ENCODE measurements at regions not wholly inside any gene's neighbourhood (a gene's known extent, or its start where the extent isn't known, plus 50 kb on each side); places are given as distances from the start of the nearest gene placed in this dataset.

DNA sequence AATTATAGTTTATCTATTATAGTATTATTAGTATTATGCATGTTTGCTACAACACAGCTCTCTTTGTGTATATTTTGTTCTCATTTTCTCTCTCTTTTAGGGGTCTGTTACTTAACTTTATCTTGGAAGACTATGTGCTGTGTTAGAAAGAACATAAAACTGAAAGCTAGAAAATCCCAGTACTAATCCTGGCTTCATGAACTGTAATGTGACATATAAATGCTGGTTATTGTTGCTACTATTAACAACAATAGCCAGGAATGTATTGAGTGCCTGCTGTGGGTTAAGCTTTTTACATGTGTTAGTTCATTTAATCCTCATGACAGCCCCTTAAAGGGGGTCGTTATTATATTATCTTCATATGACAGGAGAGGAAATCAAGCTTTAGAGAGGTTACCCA, 170.0 kb upstream of the DTNBP1 start:
- Histone ChIP-seq H3K4me1 (ENCODE audit: control insufficient read depth, insufficient read depth, low read length) (no peaks in the 10 kb centered on the region), H3K4me3 (ENCODE audit: low read depth, low read length) (no peak overlapping the region), H3K9me3 (ENCODE audit: control insufficient read depth, insufficient read depth, low read depth, low read length) (no peaks in the 10 kb centered on the region), H3K27ac (ENCODE audit: extremely low read depth, low read depth, low read length) (no peak overlapping the region), H3K36me3 (ENCODE audit: control insufficient read depth in 2 of 2, insufficient read depth in 1 of 2, low read length in 2 of 2) (no peaks in the 10 kb centered on the region)
- TF ChIP-seq ZNF132 (tag by site-specific recombination; IDR thresholded peaks at IDR 0.05; ENCODE audit: borderline replicate concordance) (no peak), ZNF76 (tag by site-specific recombination; IDR thresholded peaks at IDR 0.05; ENCODE audit: borderline replicate concordance, low read depth) (no peak), ZNF521 (tag by site-specific recombination; IDR thresholded peaks at IDR 0.05) (no peak)
- TF ChIP-seq, protein P1, sequence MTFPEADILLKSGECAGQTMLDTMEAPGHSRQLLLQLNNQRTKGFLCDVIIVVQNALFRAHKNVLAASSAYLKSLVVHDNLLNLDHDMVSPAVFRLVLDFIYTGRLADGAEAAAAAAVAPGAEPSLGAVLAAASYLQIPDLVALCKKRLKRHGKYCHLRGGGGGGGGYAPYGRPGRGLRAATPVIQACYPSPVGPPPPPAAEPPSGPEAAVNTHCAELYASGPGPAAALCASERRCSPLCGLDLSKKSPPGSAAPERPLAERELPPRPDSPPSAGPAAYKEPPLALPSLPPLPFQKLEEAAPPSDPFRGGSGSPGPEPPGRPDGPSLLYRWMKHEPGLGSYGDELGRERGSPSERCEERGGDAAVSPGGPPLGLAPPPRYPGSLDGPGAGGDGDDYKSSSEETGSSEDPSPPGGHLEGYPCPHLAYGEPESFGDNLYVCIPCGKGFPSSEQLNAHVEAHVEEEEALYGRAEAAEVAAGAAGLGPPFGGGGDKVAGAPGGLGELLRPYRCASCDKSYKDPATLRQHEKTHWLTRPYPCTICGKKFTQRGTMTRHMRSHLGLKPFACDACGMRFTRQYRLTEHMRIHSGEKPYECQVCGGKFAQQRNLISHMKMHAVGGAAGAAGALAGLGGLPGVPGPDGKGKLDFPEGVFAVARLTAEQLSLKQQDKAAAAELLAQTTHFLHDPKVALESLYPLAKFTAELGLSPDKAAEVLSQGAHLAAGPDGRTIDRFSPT (tag by site-specific recombination; IDR thresholded peaks at IDR 0.05) = no peak
- CTCF ChIA-PET = interaction anchor here (0.7 to 1.7 kb wide), 4 partner anchors 141 to 355 kb away, joined by 4 to 5 read pairs (median 4); partner anchors contain the start of gene MYLIP
- POLR2A ChIA-PET = no interaction called here

DNA sequence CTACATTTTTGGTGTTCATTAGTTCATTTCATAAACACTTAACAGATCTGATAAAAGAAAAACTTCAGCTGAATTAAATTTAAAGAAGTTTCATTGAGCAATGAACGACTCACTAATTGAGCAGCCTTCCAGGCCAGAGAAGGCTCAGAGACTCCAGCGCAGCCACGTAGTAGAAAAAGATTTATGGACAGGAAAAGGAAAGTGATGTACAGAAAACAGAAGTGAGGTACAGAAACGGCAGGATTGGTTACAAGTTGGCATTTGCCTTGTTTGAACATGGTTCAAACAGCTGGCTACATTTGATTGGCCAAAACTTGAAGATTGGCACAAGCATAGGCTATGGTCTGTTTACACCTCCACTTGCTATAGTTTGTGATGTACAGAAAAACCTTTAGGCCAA, 166.3 kb upstream of the DTNBP1 start:
- TF ChIP-seq SETDB1 (IDR thresholded peaks at IDR 0.05; ENCODE audit: insufficient read length, low read length) = no peak
- no peak for TF ChIP-seq ZNF76 (tag by site-specific recombination; IDR thresholded peaks at IDR 0.05; ENCODE audit: borderline replicate concordance, low read depth)
- no peak for TF ChIP-seq ZNF211 (tag by site-specific recombination; IDR thresholded peaks at IDR 0.05; ENCODE audit: low read depth)
- no peak for TF ChIP-seq ZNF777 (tag by site-specific recombination; IDR thresholded peaks at IDR 0.05; ENCODE audit: borderline replicate concordance)
- no peak for TF ChIP-seq ZNF654 (tag by site-specific recombination; IDR thresholded peaks at IDR 0.05; ENCODE audit: low read depth)
- Histone ChIP-seq H3K36me3 (ENCODE audit: control insufficient read depth in 2 of 2, insufficient read depth in 1 of 2, low read length in 2 of 2) (no peaks in the 10 kb centered on the region), H3K9me3 (ENCODE audit: control insufficient read depth, insufficient read depth, low read depth, low read length) (no peaks in the 10 kb centered on the region), H3K4me1 (ENCODE audit: control insufficient read depth, insufficient read depth, low read length) (no peaks in the 10 kb centered on the region), H3K27ac (ENCODE audit: extremely low read depth, low read depth, low read length) (no peak overlapping the region), H3K4me3 (ENCODE audit: low read depth, low read length) (no peak overlapping the region)
- POLR2A ChIA-PET = interaction anchor here (1.7 kb wide), 1 partner anchor 299 kb away, joined by 5 read pairs; no protein-coding TSS in a partner anchor
- CTCF ChIA-PET = interaction anchor here (0.6 to 1.1 kb wide), 5 partner anchors 15 to 302 kb away, joined by 3 to 4 read pairs (median 3); partner anchors contain the start of gene MYLIP

DNA sequence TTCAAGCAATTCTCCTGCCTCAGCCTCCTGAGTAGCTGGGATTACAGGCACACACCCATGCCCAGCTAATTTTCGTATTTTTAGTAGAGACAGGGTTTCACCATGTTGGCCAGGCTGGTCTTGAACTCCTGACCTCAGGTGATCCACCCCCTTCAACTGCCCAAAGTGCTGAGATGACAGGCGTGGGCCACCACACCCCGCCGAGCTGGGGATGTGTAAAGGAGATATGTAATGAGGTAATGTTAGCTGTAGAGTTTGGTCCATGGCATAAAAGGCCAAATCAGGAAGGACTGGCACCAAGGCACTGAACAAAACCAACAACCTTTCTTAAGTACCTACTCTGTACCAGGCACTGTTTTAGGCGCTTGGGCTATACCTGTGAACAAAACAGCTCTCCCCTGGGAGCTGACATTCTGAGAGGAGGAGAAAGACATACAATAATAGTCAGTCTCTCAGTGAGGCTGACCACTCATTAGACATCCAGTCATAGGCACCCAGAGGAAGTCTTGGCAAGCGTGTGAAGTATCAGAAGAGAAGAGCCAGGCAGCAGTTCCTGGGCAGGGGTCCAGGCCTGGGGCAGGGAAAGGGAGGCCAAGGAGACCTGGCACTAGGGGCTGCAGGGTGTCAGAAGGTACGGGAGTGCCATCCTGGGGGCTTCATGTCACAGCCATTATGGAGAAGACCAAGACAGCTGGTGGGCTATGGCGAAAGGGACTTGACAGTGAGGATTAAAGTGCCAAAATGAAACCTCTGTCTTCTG, 164.8 kb upstream of the DTNBP1 start:
- CTCF ChIA-PET = interaction anchor here (0.9 kb wide), 1 partner anchor 111 kb away, joined by 3 read pairs; no protein-coding TSS in a partner anchor
- Histone ChIP-seq H3K4me1 (ENCODE audit: control insufficient read depth, insufficient read depth, low read length) (no peaks in the 10 kb centered on the region), H3K27ac (ENCODE audit: extremely low read depth, low read depth, low read length) (no peak overlapping the region), H3K36me3 (ENCODE audit: control insufficient read depth in 2 of 2, insufficient read depth in 1 of 2, low read length in 2 of 2) (no peaks in the 10 kb centered on the region), H3K9me3 (ENCODE audit: control insufficient read depth, insufficient read depth, low read depth, low read length) (no peaks in the 10 kb centered on the region), H3K4me3 (ENCODE audit: low read depth, low read length) (no peak overlapping the region)
- TF ChIP-seq, protein P2, sequence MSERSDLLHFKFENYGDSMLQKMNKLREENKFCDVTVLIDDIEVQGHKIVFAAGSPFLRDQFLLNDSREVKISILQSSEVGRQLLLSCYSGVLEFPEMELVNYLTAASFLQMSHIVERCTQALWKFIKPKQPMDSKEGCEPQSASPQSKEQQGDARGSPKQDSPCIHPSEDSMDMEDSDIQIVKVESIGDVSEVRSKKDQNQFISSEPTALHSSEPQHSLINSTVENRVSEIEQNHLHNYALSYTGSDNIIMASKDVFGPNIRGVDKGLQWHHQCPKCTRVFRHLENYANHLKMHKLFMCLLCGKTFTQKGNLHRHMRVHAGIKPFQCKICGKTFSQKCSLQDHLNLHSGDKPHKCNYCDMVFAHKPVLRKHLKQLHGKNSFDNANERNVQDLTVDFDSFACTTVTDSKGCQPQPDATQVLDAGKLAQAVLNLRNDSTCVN (tag by site-specific recombination; optimal IDR thresholded peaks at IDR 0.05) = no peak
- TF ChIP-seq ZNF776 (tag by site-specific recombination; IDR thresholded peaks at IDR 0.05; ENCODE audit: borderline replicate concordance) (no peak), SETDB1 (IDR thresholded peaks at IDR 0.05; ENCODE audit: insufficient read length, low read length) (no peak), GLIS1 (tag by site-specific recombination; IDR thresholded peaks at IDR 0.05) (no peak), ZNF19 (tag by site-specific recombination; IDR thresholded peaks at IDR 0.05; ENCODE audit: low read depth) (no peak)
- TF ChIP-seq, protein P3, sequence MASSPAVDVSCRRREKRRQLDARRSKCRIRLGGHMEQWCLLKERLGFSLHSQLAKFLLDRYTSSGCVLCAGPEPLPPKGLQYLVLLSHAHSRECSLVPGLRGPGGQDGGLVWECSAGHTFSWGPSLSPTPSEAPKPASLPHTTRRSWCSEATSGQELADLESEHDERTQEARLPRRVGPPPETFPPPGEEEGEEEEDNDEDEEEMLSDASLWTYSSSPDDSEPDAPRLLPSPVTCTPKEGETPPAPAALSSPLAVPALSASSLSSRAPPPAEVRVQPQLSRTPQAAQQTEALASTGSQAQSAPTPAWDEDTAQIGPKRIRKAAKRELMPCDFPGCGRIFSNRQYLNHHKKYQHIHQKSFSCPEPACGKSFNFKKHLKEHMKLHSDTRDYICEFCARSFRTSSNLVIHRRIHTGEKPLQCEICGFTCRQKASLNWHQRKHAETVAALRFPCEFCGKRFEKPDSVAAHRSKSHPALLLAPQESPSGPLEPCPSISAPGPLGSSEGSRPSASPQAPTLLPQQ (tag by site-specific recombination; IDR thresholded peaks at IDR 0.05) = no peak
- TF ChIP-seq, protein P4, sequence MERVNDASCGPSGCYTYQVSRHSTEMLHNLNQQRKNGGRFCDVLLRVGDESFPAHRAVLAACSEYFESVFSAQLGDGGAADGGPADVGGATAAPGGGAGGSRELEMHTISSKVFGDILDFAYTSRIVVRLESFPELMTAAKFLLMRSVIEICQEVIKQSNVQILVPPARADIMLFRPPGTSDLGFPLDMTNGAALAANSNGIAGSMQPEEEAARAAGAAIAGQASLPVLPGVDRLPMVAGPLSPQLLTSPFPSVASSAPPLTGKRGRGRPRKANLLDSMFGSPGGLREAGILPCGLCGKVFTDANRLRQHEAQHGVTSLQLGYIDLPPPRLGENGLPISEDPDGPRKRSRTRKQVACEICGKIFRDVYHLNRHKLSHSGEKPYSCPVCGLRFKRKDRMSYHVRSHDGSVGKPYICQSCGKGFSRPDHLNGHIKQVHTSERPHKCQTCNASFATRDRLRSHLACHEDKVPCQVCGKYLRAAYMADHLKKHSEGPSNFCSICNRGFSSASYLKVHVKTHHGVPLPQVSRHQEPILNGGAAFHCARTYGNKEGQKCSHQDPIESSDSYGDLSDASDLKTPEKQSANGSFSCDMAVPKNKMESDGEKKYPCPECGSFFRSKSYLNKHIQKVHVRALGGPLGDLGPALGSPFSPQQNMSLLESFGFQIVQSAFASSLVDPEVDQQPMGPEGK (tag by site-specific recombination; IDR thresholded peaks at IDR 0.05) = no peak
- POLR2A ChIA-PET = no interaction called here
